HCT116 (cell line): ENCODE measurements at regions not wholly inside any gene's neighbourhood (a gene's known extent, or its start where the extent isn't known, plus 50 kb on each side); places are given as distances from the start of the nearest gene placed in this dataset.

Experiments
- ATAC-seq: fragments of 200-7000 bp; cut with Tn5 transposase; 2 replicates; pipeline ENCODE4 v1.9.1; 2020; ENCODE audit warnings: mild to moderate bottlenecking, moderate library complexity
- BruUV-seq: library from RNA; stranded (reverse); fragments of 400-500 nt; replicated peaks from 2 replicates; lab custom pipeline; 2021; lab: Mats Ljungman, UMichigan
- CTCF ChIA-PET: fragments of 300-600 bp; sonication (Branson Sonifier 250); formaldehyde crosslinking; loops from one replicate; lab custom pipeline; 2021; ENCODE audit warnings: antibody characterized with exemption; lab: Charles Lee
- POLR2A ChIA-PET: fragments of 300-600, 350-600 bp; sonication (Branson Sonifier 250); formaldehyde crosslinking; loops from one replicate; lab custom pipeline; 2021; ENCODE audit warnings: antibody characterized with exemption; lab: Charles Lee
- RAD21 ChIA-PET, 2 experiments: fragments of 300-600 bp; sonication (Branson Sonifier 250); formaldehyde crosslinking; loops; one replicate each; lab custom pipeline; 2023; ENCODE audit warnings: low total read pairs in 2 of 2; ENCODE audit not compliant: uncharacterized antibody in 2 of 2, unreplicated experiment in 2 of 2, low non-redundant PET in 1 of 2; lab: Charles Lee
- DNase-seq: peaks from one replicate; pipeline ENCODE4 v3.0.0-alpha.2; 2010; ENCODE audit warnings: low read depth, low spot score
- H2AFZ ChIP-seq: fragments of 200-600 bp; shearing (Covaris generic), sonication (generic); 2 replicates; pipeline ENCODE4 v1.6.1; 2017; ENCODE audit warnings: low read depth, mixed run types, mixed read lengths, antibody characterized with exemption, low read length; ENCODE audit not compliant: poor library complexity, severe bottlenecking
- H3K27ac ChIP-seq: 2 replicates; pipeline ENCODE4 v1.5.1; 2012; ENCODE audit warnings: low read depth, low read length
- H3K27me3 ChIP-seq: fragments of 200-600 bp; sonication (generic); 2 replicates; pipeline ENCODE4 v1.6.1; 2016; ENCODE audit warnings: mixed run types, low read length, mixed read lengths; ENCODE audit not compliant: insufficient read depth
- H3K36me3 ChIP-seq, 2 experiments: fragments of 200-500 bp in 1 of 2; fragments of 200-600 bp in 1 of 2; sonication (Bioruptor generic) in 1 of 2; sonication (generic) in 1 of 2; 2 replicates each; pipeline versions ENCODE4 v1.5.1 to v1.6.1; 2014 to 2016; ENCODE audit warnings: low read length in 2 of 2, inconsistent platforms in 1 of 2, mixed read lengths in 1 of 2, mixed run types in 1 of 2; ENCODE audit not compliant: insufficient read depth in 2 of 2, control insufficient read depth in 1 of 2
- H3K4me1 ChIP-seq, 2 experiments: fragments of 200-600 bp in 1 of 2; sonication (generic) in 1 of 2; 2 replicates each; pipeline versions ENCODE4 v1.5.1 to v1.6.1; 2012 to 2017; ENCODE audit warnings: low read length in 2 of 2, inconsistent platforms in 1 of 2, mild to moderate bottlenecking in 1 of 2, mixed read lengths in 1 of 2, mixed run types in 1 of 2, moderate library complexity in 1 of 2; ENCODE audit not compliant: insufficient read depth in 2 of 2, control insufficient read depth in 1 of 2
- H3K4me2 ChIP-seq: fragments of 200-600 bp; sonication (generic); 2 replicates; pipeline ENCODE4 v1.6.1; 2017; ENCODE audit warnings: mixed run types, low read length, mixed read lengths
- H3K4me3 ChIP-seq, 2 experiments: fragments of 200-600 bp in 1 of 2; sonication (generic) in 1 of 2; replicated peaks in 1 of 2; 2 replicates each; pipeline ENCODE4 v1.5.1; 2011 to 2016; ENCODE audit warnings: low read length in 2 of 2, control low read depth in 1 of 2, low read depth in 1 of 2, mild to moderate bottlenecking in 1 of 2, mixed read lengths in 1 of 2, mixed run types in 1 of 2
- H3K79me2 ChIP-seq: fragments of 200-600 bp; sonication (generic); 2 replicates; pipeline ENCODE4 v1.6.1; 2017; ENCODE audit warnings: mild to moderate bottlenecking, mixed run types, low read length, moderate library complexity, mixed read lengths; ENCODE audit not compliant: insufficient read depth
- H3K9ac ChIP-seq: fragments of 200-600 bp; sonication (generic); 2 replicates; pipeline ENCODE4 v1.6.1; 2016; ENCODE audit warnings: low read length, mixed read lengths
- H3K9me2 ChIP-seq: fragments of 200-600 bp; sonication (generic), shearing (Covaris generic); 2 replicates; pipeline ENCODE4 v1.6.1; 2017; ENCODE audit warnings: mixed run types, mild to moderate bottlenecking, moderate library complexity; ENCODE audit not compliant: insufficient read depth
- H3K9me3 ChIP-seq, 2 experiments: fragments of 200-500 bp in 1 of 2; fragments of 200-600 bp in 1 of 2; sonication (Bioruptor generic) in 1 of 2; sonication (generic) in 1 of 2; 2 replicates each; pipeline ENCODE4 v1.6.1; 2014 to 2017; ENCODE audit warnings: low read length in 2 of 2, mixed read lengths in 2 of 2, inconsistent platforms in 1 of 2, low read depth in 1 of 2, mild to moderate bottlenecking in 1 of 2, mixed run types in 1 of 2, moderate library complexity in 1 of 2; ENCODE audit not compliant: control insufficient read depth in 1 of 2, insufficient read depth in 1 of 2
- H4K20me1 ChIP-seq: fragments of 200-600 bp; sonication (generic), shearing (Covaris generic); 2 replicates; pipeline ENCODE4 v1.6.1; 2017; ENCODE audit warnings: mixed run types, mild to moderate bottlenecking, moderate library complexity; ENCODE audit not compliant: insufficient read depth
- CBX3 ChIP-seq: IDR thresholded peaks from 2 replicates; pipeline ENCODE4 v1.6.1; 2012; ENCODE audit warnings: low read depth
- CEBPB ChIP-seq: IDR thresholded peaks from 2 replicates; pipeline ENCODE4 v1.6.1; 2012; ENCODE audit warnings: low read depth
- EGR1 ChIP-seq: IDR thresholded peaks from 2 replicates; pipeline ENCODE4 v1.6.1; 2012; ENCODE audit warnings: low read depth
- EZH2phosphoT487 ChIP-seq: fragments of 200-600 bp; IDR thresholded peaks from 2 replicates; pipeline ENCODE4 v1.6.1; 2018; ENCODE audit warnings: antibody characterized with exemption, borderline replicate concordance
- FOSL1 ChIP-seq: IDR thresholded peaks from 2 replicates; pipeline ENCODE4 v1.6.1; 2012; ENCODE audit warnings: low read depth
- POLR2A ChIP-seq: IDR thresholded peaks from 2 replicates; pipeline ENCODE4 v1.7.0; 2011; ENCODE audit warnings: borderline replicate concordance; ENCODE audit not compliant: insufficient read depth, insufficient read length; ENCODE audit errors: extremely low read depth
- POLR2AphosphoS5 ChIP-seq: IDR thresholded peaks from 2 replicates; pipeline ENCODE4 v1.6.1; 2011; ENCODE audit warnings: mild to moderate bottlenecking, low read depth, low read length, moderate library complexity
- SIN3A ChIP-seq: IDR thresholded peaks from 2 replicates; pipeline ENCODE4 v1.6.1; 2012; ENCODE audit warnings: low read depth
- SRF ChIP-seq: IDR thresholded peaks from 2 replicates; pipeline ENCODE4 v1.6.1; 2012; ENCODE audit warnings: low read depth
- TCF7L2 ChIP-seq: IDR thresholded peaks from 2 replicates; pipeline ENCODE4 v1.7.0; 2011; ENCODE audit warnings: borderline replicate concordance, inconsistent platforms; ENCODE audit not compliant: insufficient read depth, insufficient read length; ENCODE audit errors: extremely low read depth
- YY1 ChIP-seq: IDR thresholded peaks from 2 replicates; pipeline ENCODE4 v1.6.1; 2011; ENCODE audit warnings: low read length, low read depth, moderate library complexity, mild to moderate bottlenecking; ENCODE audit not compliant: insufficient replicate concordance; ENCODE audit errors: extremely low read depth
- ZFX ChIP-seq: fragments of 450-650 bp; IDR thresholded peaks from 2 replicates; pipeline ENCODE4 v1.6.1; 2017
- ZNF274 ChIP-seq: fragments of 200-500 bp; sonication (Bioruptor generic); IDR thresholded peaks from 2 replicates; pipeline ENCODE4 v1.6.1; 2014; ENCODE audit warnings: mild to moderate bottlenecking, low read depth, low read length, inconsistent platforms
- intact Hi-C: fragments of 100-400 bp; cut with micrococcal nuclease; formaldehyde crosslinking; loops from 2 replicates; pipeline ENCODE4 v1.10.0; 2022
- TF ChIP-seq, protein P1 (sequence below): IDR thresholded peaks from 2 replicates; pipeline ENCODE4 v1.6.1; 2012
- TF ChIP-seq, protein P2 (sequence below), 3 experiments: fragments of 200-600 bp in 1 of 3; sonication (generic) in 1 of 3; IDR thresholded peaks in 2 of 3; conservative IDR thresholded peaks in 1 of 3; 2 replicates each; pipeline ENCODE4 v1.5.1; 2012 to 2017; ENCODE audit warnings: low read depth in 2 of 3, low read length in 2 of 3, antibody characterized with exemption in 1 of 3, borderline replicate concordance in 1 of 3, control low read depth in 1 of 3, mild to moderate bottlenecking in 1 of 3, mixed read lengths in 1 of 3, mixed run types in 1 of 3, moderate library complexity in 1 of 3; ENCODE audit not compliant: insufficient read depth in 1 of 3

DNA sequence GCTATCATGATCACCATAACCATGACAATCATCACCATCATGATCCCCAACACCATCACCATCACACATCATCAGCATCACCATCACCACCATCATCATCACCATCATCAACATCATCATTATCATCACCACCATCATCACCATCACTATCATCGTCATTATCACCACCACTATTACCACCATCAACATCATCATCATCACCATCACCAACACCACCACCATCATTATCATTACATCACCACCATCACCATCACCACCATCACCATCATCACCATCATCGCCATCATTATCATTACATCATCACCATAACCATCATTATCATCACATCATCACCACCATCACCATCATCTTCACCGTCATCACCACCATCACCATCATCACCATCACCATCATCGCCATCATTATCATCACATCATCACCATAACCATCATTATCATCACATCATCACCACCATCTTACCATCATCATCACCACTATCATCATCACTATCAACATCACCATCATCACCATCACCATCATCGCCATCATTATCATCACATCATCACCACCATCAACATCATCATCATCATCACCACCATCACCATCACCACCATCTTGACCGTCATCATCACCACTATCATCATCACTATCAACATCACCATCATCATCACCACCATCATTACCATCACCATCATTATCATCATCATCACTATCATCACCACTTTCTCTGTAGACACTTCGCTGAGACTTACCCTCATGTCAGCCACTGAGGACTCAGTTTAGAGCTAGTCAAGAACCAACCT, 366.0 kb downstream of the C16orf95 start:
- Histone ChIP-seq H2AFZ (no peak overlapping the region), H3K4me1 (peaks cover 20 to 30% of the 10 kb centered on the region in 2 experiments), H3K4me2 (peak overlapping the region; percentile 59), H3K4me3 (no peak overlapping the region), H4K20me1 (no peaks in the 10 kb centered on the region), H3K27me3 (no peaks in the 10 kb centered on the region), H3K9me3 (peaks cover 0 to 8% of the 10 kb centered on the region in 2 experiments; a peak in 1 of 4 replicates), H3K79me2 (no peaks in the 10 kb centered on the region), H3K9me2 (no peaks in the 10 kb centered on the region), H3K36me3 (no peaks in the 10 kb centered on the region), H3K9ac (no peak overlapping the region), H3K27ac (no peak overlapping the region)
- TF ChIP-seq EGR1 (no peak), SIN3A (no peak), ZFX (no peak), POLR2A (no peak), TCF7L2 (no peak), SRF (no peak), EZH2phosphoT487 (no peak), CEBPB (no peak), POLR2AphosphoS5 (no peak), CBX3 (no peak), FOSL1 (no peak), YY1 (no peak), ZNF274 (no peak)
- TF ChIP-seq, protein P1, sequence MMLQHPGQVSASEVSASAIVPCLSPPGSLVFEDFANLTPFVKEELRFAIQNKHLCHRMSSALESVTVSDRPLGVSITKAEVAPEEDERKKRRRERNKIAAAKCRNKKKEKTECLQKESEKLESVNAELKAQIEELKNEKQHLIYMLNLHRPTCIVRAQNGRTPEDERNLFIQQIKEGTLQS: no peak
- TF ChIP-seq, protein P2, sequence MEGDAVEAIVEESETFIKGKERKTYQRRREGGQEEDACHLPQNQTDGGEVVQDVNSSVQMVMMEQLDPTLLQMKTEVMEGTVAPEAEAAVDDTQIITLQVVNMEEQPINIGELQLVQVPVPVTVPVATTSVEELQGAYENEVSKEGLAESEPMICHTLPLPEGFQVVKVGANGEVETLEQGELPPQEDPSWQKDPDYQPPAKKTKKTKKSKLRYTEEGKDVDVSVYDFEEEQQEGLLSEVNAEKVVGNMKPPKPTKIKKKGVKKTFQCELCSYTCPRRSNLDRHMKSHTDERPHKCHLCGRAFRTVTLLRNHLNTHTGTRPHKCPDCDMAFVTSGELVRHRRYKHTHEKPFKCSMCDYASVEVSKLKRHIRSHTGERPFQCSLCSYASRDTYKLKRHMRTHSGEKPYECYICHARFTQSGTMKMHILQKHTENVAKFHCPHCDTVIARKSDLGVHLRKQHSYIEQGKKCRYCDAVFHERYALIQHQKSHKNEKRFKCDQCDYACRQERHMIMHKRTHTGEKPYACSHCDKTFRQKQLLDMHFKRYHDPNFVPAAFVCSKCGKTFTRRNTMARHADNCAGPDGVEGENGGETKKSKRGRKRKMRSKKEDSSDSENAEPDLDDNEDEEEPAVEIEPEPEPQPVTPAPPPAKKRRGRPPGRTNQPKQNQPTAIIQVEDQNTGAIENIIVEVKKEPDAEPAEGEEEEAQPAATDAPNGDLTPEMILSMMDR (IDR thresholded peaks at IDR 0.05 in 2 of 3, conservative IDR thresholded peaks at IDR 0.05 in 1 of 3; ENCODE audit: borderline replicate concordance in 1 of 3, insufficient read depth in 1 of 3, low read depth in 2 of 3, low read length in 2 of 3): no peak
- DNase-seq: no peak
- POLR2A ChIA-PET: no interaction called here
- no peak for ATAC-seq
- RAD21 ChIA-PET: no interaction called here
- no TSS peak for BruUV-seq
- intact Hi-C loops: no loop called here
- CTCF ChIA-PET: no interaction called here
